ENCODE measurements at regions not wholly inside any gene's neighbourhood (a gene's known extent, or its start where the extent isn't known, plus 50 kb on each side); places are given as distances from the start of the nearest gene placed in this dataset.

- TF ChIP-seq, protein P1, sequence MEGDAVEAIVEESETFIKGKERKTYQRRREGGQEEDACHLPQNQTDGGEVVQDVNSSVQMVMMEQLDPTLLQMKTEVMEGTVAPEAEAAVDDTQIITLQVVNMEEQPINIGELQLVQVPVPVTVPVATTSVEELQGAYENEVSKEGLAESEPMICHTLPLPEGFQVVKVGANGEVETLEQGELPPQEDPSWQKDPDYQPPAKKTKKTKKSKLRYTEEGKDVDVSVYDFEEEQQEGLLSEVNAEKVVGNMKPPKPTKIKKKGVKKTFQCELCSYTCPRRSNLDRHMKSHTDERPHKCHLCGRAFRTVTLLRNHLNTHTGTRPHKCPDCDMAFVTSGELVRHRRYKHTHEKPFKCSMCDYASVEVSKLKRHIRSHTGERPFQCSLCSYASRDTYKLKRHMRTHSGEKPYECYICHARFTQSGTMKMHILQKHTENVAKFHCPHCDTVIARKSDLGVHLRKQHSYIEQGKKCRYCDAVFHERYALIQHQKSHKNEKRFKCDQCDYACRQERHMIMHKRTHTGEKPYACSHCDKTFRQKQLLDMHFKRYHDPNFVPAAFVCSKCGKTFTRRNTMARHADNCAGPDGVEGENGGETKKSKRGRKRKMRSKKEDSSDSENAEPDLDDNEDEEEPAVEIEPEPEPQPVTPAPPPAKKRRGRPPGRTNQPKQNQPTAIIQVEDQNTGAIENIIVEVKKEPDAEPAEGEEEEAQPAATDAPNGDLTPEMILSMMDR (IDR thresholded peaks at IDR 0.05), result no peak
- no peak for TF ChIP-seq POLR2A (IDR thresholded peaks at IDR 0.05)
These were observed 108.7 kb downstream of the DISP1 start for GRCh38 chr1:222923506-222923905.

Measured in heart left ventricle (tissue), 13 donors.